A549 (cell line): ENCODE measurements at regions not wholly inside any gene's neighbourhood (a gene's known extent, or its start where the extent isn't known, plus 50 kb on each side); places are given as distances from the start of the nearest gene placed in this dataset.

ENCODE experiments used
- CEBPB ChIP-seq, 2 experiments: fragments of >200 bp in 1 of 2; sonication (Bioruptor Twin) in 1 of 2; formaldehyde crosslinking in 1 of 2; IDR thresholded peaks; 2 replicates each; pipeline ENCODE4 v1.6.1; 2012 to 2016
- CHD2 ChIP-seq: fragments of 150-350 bp; IDR thresholded peaks from 2 replicates; pipeline ENCODE4 v1.6.1; 2014; ENCODE audit warnings: low read length; ENCODE audit not compliant: partially characterized antibody
- CTCF ChIP-seq: fragments of >200 bp; sonication (Bioruptor Twin); formaldehyde crosslinking; IDR thresholded peaks from 3 replicates; pipeline ENCODE4 v1.5.1; 2016
- EHMT2 ChIP-seq: fragments of 200-600 bp; sonication (generic); IDR thresholded peaks from 2 replicates; pipeline ENCODE4 v1.6.1; 2016; ENCODE audit warnings: antibody characterized with exemption, low read depth, mild to moderate bottlenecking, moderate library complexity
- SMC3 ChIP-seq: fragments of >200 bp; sonication (Bioruptor Twin); formaldehyde crosslinking; IDR thresholded peaks from 3 replicates; pipeline ENCODE4 v1.6.1; 2018; ENCODE audit warnings: inconsistent platforms
- USF2 ChIP-seq: fragments of 450-650 bp; IDR thresholded peaks from 2 replicates; pipeline ENCODE4 v1.6.1; 2014; ENCODE audit warnings: antibody characterized with exemption

GRCh38 chr2:217626926-217627325 lies 375.9 kb downstream of the TNS1 start:
- TF ChIP-seq CTCF (no peak), EHMT2 (no peak), CEBPB (IDR thresholded peaks at IDR 0.05) (no peak), CHD2 (no peak), SMC3 (no peak), USF2 (no peak; the same call in 1 of the 2 replicates)
